B cell (primary cell): ENCODE measurements at regions not wholly inside any gene's neighbourhood (a gene's known extent, or its start where the extent isn't known, plus 50 kb on each side); places are given as distances from the start of the nearest gene placed in this dataset.

Experiments used
- ATAC-seq: fragments of 200-7000 bp; cut with Tn5 transposase; one replicate; pipeline ENCODE4 v1.10.0; 2021; ENCODE audit warnings: low read depth, mild to moderate bottlenecking, moderate number of reproducible peaks, moderate library complexity
- CTCF ChIA-PET: fragments of 350-600 bp; sonication (Branson Sonifier 250); formaldehyde crosslinking; loops from one replicate; lab custom pipeline; 2021; ENCODE audit warnings: antibody characterized with exemption, inconsistent platforms; lab: Charles Lee
- POLR2A ChIA-PET: fragments of 350-600 bp; sonication (Branson Sonifier 250); formaldehyde crosslinking; loops from one replicate; lab custom pipeline; 2021; ENCODE audit warnings: antibody characterized with exemption; lab: Charles Lee
- DNase-seq: peaks from one replicate; pipeline ENCODE4 v3.0.0; 2013
- H2AFZ ChIP-seq: 2 replicates; pipeline ENCODE4 v1.6.1; 2012; ENCODE audit warnings: mild to moderate bottlenecking, low read depth, low read length; ENCODE audit not compliant: insufficient read depth, poor library complexity, severe bottlenecking
- H3K27ac ChIP-seq, 2 donors: 1 replicate in 1 of 2; 2 replicates in 1 of 2; pipeline ENCODE4 v1.5.1; 2012 to 2013; ENCODE audit warnings: low read length in 2 of 2, mild to moderate bottlenecking in 2 of 2, moderate library complexity in 1 of 2
- H3K27me3 ChIP-seq, 4 experiments: fragments of 200-600 bp in 1 of 4; sonication (generic) in 1 of 4; replicated peaks in 1 of 4; 1 replicate in 2 of 4; 2 replicates in 2 of 4; pipeline versions ENCODE4 v1.6.1 to v1.7.0; 2013 to 2016; ENCODE audit warnings: low read length in 3 of 4, mild to moderate bottlenecking in 2 of 4, mixed read lengths in 1 of 4, moderate library complexity in 1 of 4; ENCODE audit not compliant: insufficient read depth in 4 of 4, control insufficient read depth in 3 of 4; ENCODE audit errors: control extremely low read depth in 1 of 4
- H3K36me3 ChIP-seq, 2 experiments: replicated peaks in 1 of 2; 1 replicate in 1 of 2; 2 replicates in 1 of 2; pipeline versions ENCODE4 v1.6.1 to v1.7.1; 2013; ENCODE audit warnings: low read length in 1 of 2; ENCODE audit not compliant: insufficient read depth in 2 of 2, control insufficient read depth in 1 of 2; ENCODE audit errors: control extremely low read depth in 1 of 2, extremely low read depth in 1 of 2
- H3K4me1 ChIP-seq, 2 donors: fragments of 200-600 bp in 1 of 2; sonication (generic) in 1 of 2; 1 replicate in 1 of 2; 2 replicates in 1 of 2; pipeline versions ENCODE4 v1.5.1 to v1.6.1; 2013 to 2017; ENCODE audit warnings: low read length in 2 of 2; ENCODE audit not compliant: control insufficient read depth in 2 of 2, insufficient read depth in 2 of 2
- H3K4me2 ChIP-seq: replicated peaks from 2 replicates; pipeline ENCODE3; 2012; ENCODE audit warnings: mild to moderate bottlenecking, low read depth, low read length; ENCODE audit not compliant: poor library complexity, severe bottlenecking
- H3K4me3 ChIP-seq, 5 experiments: fragments of 200-600 bp in 1 of 5; sonication (generic) in 1 of 5; 1 replicate in 3 of 5; 2 replicates in 2 of 5; pipeline versions ENCODE4 v1.5.1 to v1.7.0; 2011 to 2016; ENCODE audit warnings: low read length in 4 of 5, mild to moderate bottlenecking in 4 of 5, low read depth in 2 of 5, control low read depth in 1 of 5, moderate library complexity in 1 of 5; ENCODE audit not compliant: insufficient read depth in 1 of 5; ENCODE audit errors: control extremely low read depth in 1 of 5, extremely low read depth in 1 of 5
- H3K79me2 ChIP-seq: fragments of 200-600 bp; sonication (generic); one replicate; pipeline ENCODE4 v1.6.0; 2016; ENCODE audit warnings: low read length; ENCODE audit not compliant: control insufficient read depth, insufficient read depth
- H3K9ac ChIP-seq: fragments of 200-600 bp; sonication (generic); 2 replicates; pipeline ENCODE4 v1.6.1; 2017; ENCODE audit warnings: mild to moderate bottlenecking, low read length, moderate library complexity
- H3K9me3 ChIP-seq, 3 donors: one replicate each; pipeline versions ENCODE4 v1.6.1 to v1.7.1; 2013; ENCODE audit warnings: low read length in 2 of 3; ENCODE audit not compliant: control insufficient read depth in 2 of 3, insufficient read depth in 1 of 3; ENCODE audit errors: control extremely low read depth in 1 of 3
- H4K20me1 ChIP-seq: 2 replicates; pipeline ENCODE4 v1.6.0; 2012; ENCODE audit warnings: mild to moderate bottlenecking, low read length; ENCODE audit not compliant: insufficient read depth, control insufficient read depth, poor library complexity, severe bottlenecking
- H3K27ac Mint-ChIP-seq: one replicate; pipeline ENCODE4 v1.8.0; 2021; ENCODE audit warnings: mixed read lengths
- H3K27me3 Mint-ChIP-seq: one replicate; pipeline ENCODE4 v1.8.0; 2021; ENCODE audit warnings: mixed read lengths
- H3K4me1 Mint-ChIP-seq: one replicate; pipeline ENCODE4 v1.8.0; 2021; ENCODE audit warnings: mixed read lengths
- H3K4me3 Mint-ChIP-seq: one replicate; pipeline ENCODE4 v1.8.0; 2021; ENCODE audit warnings: mixed read lengths
- H3K9me3 Mint-ChIP-seq: one replicate; pipeline ENCODE4 v1.8.0; 2022; ENCODE audit warnings: mixed read lengths; ENCODE audit not compliant: insufficient read depth
- EZH2 ChIP-seq: IDR thresholded peaks from 2 replicates; pipeline ENCODE4 v1.6.1; 2012; ENCODE audit warnings: borderline replicate concordance, low read depth, mild to moderate bottlenecking, moderate library complexity, low read length; ENCODE audit not compliant: insufficient read depth, poor library complexity, severe bottlenecking
- WGBS: methylation state at CpG from one replicate; pipeline ENCODE4 v1.1.5; 2013; ENCODE audit warnings: missing lambda C conversion rate; ENCODE audit not compliant: insufficient coverage; 5-methylcytosine and 5-hydroxymethylcytosine counted together
- intact Hi-C: fragments of 100-400 bp; cut with micrococcal nuclease; formaldehyde crosslinking; loops from one replicate; pipeline ENCODE4 v1.10.0; 2022
- TF ChIP-seq, protein P1 (sequence below): fragments of 200-600 bp; IDR thresholded peaks from one replicate; pipeline ENCODE4 v1.8.0; 2022; ENCODE audit warnings: antibody characterized with exemption, mild to moderate bottlenecking

- peaks cover 7% of the 10 kb centered on the region for H3K9me3 Mint-ChIP-seq
- H3K4me1 Mint-ChIP-seq = no peaks in the 10 kb centered on the region
- Histone ChIP-seq H3K9me3 (peaks cover 0 to 5% (median 0%) of the 10 kb centered on the region in 3 donors), H3K27me3 (no peaks in the 10 kb centered on the region), H3K4me2 (no peak overlapping the region), H3K36me3 (no peaks in the 10 kb centered on the region), H3K4me3 (no peak overlapping the region), H3K4me1 (no peaks in the 10 kb centered on the region), H2AFZ (no peak overlapping the region), H3K9ac (no peak overlapping the region), H3K79me2 (no peaks in the 10 kb centered on the region), H3K27ac (no peak overlapping the region), H4K20me1 (no peaks in the 10 kb centered on the region)
- no peak for TF ChIP-seq EZH2
- TF ChIP-seq, protein P1, sequence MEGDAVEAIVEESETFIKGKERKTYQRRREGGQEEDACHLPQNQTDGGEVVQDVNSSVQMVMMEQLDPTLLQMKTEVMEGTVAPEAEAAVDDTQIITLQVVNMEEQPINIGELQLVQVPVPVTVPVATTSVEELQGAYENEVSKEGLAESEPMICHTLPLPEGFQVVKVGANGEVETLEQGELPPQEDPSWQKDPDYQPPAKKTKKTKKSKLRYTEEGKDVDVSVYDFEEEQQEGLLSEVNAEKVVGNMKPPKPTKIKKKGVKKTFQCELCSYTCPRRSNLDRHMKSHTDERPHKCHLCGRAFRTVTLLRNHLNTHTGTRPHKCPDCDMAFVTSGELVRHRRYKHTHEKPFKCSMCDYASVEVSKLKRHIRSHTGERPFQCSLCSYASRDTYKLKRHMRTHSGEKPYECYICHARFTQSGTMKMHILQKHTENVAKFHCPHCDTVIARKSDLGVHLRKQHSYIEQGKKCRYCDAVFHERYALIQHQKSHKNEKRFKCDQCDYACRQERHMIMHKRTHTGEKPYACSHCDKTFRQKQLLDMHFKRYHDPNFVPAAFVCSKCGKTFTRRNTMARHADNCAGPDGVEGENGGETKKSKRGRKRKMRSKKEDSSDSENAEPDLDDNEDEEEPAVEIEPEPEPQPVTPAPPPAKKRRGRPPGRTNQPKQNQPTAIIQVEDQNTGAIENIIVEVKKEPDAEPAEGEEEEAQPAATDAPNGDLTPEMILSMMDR = no peak
- DNase-seq = no peak
- intact Hi-C loops = no loop called here
- H3K4me3 Mint-ChIP-seq = no peak overlapping the region
- H3K27me3 Mint-ChIP-seq = no peaks in the 10 kb centered on the region
- WGBS = 87% methylated on average over 5 of the region's 5 CpGs
- CTCF ChIA-PET = no interaction called here
- POLR2A ChIA-PET = no interaction called here
- no peak for ATAC-seq
- H3K27ac Mint-ChIP-seq = no peak overlapping the region
Observed at GRCh38 chr7:113684165-113684564, 234.6 kb downstream of the PPP1R3A start.

DNA sequence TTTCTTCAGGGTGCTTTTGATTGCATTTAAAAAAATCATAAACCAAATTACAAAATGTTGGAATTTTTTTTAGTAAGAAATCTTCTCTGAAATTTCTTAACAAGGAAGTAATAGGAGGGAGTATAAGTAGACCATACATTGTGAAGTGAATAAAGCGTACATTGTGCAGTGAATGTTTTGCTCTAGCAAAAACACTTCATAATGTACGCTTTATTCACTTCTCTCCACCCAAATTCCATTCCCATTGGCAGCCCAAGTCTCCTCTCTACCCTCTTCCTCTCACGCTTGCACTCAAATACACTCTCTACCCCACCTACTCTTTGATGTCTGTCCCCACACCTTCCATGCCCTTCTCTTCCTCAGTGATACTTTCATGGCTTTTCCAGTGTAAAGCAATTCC lies 241.0 kb downstream of the PPP1R3A start:
- POLR2A ChIA-PET = no interaction called here
- intact Hi-C loops = no loop called here
- CTCF ChIA-PET = no interaction called here
- Mint-ChIP-seq H3K4me3 (no peak overlapping the region), H3K27ac (no peak overlapping the region), H3K27me3 (no peaks in the 10 kb centered on the region), H3K4me1 (no peaks in the 10 kb centered on the region), H3K9me3 (no peaks in the 10 kb centered on the region)
- Histone ChIP-seq H3K27ac (no peak overlapping the region), H4K20me1 (no peaks in the 10 kb centered on the region), H3K9ac (no peak overlapping the region), H3K9me3 (no peaks in the 10 kb centered on the region), H3K4me1 (no peaks in the 10 kb centered on the region), H3K79me2 (no peaks in the 10 kb centered on the region), H2AFZ (no peak overlapping the region), H3K4me3 (no peak overlapping the region), H3K27me3 (no peaks in the 10 kb centered on the region), H3K36me3 (no peaks in the 10 kb centered on the region), H3K4me2 (no peak overlapping the region)
- TF ChIP-seq, protein P1 = no peak
- TF ChIP-seq EZH2 = no peak
- DNase-seq (no peak), ATAC-seq (no peak)
- 83% methylated on average over 2 of the region's 3 CpGs for WGBS
